ENCODE measurements at regions not wholly inside any gene's neighbourhood (a gene's known extent, or its start where the extent isn't known, plus 50 kb on each side); places are given as distances from the start of the nearest gene placed in this dataset.

DNA sequence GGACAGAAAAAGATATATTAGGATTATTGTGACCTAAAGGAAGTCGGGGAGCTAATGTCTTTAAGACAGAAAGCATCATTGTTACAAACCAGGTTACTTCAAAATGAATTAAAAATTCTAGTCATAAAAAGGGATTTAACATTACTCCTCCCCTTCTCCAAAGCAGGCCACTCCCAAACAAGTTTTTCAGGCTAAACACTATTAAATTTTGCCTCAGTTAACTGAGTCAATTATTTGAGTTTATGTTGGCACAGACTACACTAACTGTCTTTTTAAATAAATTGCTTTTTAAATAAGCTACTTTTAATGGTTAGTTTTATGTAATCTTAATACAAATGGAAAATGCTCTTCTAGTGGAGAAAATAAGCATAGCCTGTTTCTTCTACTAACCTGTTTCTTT lies 395.0 kb upstream of the DUSP10 start:
- Histone ChIP-seq H3K9me3 (peaks cover 0 to 6% (median 1%) of the 10 kb centered on the region in 4 donors), H3K4me1 (no peaks in the 10 kb centered on the region), H3K27me3 (no peaks in the 10 kb centered on the region), H3K27ac (no peak overlapping the region), H3K36me3 (no peaks in the 10 kb centered on the region), H3K4me3 (no peak overlapping the region)
- WGBS, 2 donors, result 85 to 95% methylated on average over 1 of the region's 1 CpG
- TF ChIP-seq EP300 (IDR thresholded peaks at IDR 0.05) (no peak), POLR2AphosphoS5 (IDR thresholded peaks at IDR 0.05) (no peak), POLR2A (IDR thresholded peaks at IDR 0.05) (no peak)
- TF ChIP-seq, protein P1, sequence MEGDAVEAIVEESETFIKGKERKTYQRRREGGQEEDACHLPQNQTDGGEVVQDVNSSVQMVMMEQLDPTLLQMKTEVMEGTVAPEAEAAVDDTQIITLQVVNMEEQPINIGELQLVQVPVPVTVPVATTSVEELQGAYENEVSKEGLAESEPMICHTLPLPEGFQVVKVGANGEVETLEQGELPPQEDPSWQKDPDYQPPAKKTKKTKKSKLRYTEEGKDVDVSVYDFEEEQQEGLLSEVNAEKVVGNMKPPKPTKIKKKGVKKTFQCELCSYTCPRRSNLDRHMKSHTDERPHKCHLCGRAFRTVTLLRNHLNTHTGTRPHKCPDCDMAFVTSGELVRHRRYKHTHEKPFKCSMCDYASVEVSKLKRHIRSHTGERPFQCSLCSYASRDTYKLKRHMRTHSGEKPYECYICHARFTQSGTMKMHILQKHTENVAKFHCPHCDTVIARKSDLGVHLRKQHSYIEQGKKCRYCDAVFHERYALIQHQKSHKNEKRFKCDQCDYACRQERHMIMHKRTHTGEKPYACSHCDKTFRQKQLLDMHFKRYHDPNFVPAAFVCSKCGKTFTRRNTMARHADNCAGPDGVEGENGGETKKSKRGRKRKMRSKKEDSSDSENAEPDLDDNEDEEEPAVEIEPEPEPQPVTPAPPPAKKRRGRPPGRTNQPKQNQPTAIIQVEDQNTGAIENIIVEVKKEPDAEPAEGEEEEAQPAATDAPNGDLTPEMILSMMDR (IDR thresholded peaks at IDR 0.05), result no peak
- no peak for ATAC-seq (ENCODE audit: low FRiP score in 2 of 2)
- no peak for DNase-seq

DNA sequence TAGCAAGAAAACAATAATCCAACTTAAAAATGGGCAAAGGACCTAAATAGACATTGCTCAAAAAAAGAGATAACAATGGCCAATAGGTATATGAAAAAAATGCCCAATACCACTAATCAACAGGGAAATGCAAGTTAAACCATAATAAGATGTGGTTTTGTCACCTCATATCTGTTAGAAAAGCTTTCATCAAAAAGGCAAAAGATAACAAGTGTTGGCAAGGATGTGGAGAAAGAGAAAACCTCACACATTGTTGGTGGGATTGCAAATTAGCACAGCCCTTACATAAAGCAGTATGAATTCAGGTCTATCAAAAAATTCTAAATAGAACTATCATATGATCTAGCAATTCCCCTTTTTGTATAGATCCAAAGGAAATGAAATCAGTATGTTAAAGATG lies 387.2 kb upstream of the DUSP10 start:
- no peak overlapping the region for H3K27ac ChIP-seq
- H3K36me3 ChIP-seq, result no peaks in the 10 kb centered on the region
- DNase-seq (no peak), ATAC-seq (ENCODE audit: low FRiP score in 2 of 2) (no peak)
- H3K4me3 ChIP-seq, result no peak overlapping the region
- H3K4me1 ChIP-seq, result no peaks in the 10 kb centered on the region
- peaks cover 0 to 4% (median 0%) of the 10 kb centered on the region in 4 donors for H3K9me3 ChIP-seq
- no peaks in the 10 kb centered on the region for H3K27me3 ChIP-seq
- TF ChIP-seq, protein P1 (IDR thresholded peaks at IDR 0.05), result no peak
- TF ChIP-seq POLR2A (IDR thresholded peaks at IDR 0.05) (no peak), EP300 (IDR thresholded peaks at IDR 0.05) (no peak), POLR2AphosphoS5 (IDR thresholded peaks at IDR 0.05) (no peak)

DNA sequence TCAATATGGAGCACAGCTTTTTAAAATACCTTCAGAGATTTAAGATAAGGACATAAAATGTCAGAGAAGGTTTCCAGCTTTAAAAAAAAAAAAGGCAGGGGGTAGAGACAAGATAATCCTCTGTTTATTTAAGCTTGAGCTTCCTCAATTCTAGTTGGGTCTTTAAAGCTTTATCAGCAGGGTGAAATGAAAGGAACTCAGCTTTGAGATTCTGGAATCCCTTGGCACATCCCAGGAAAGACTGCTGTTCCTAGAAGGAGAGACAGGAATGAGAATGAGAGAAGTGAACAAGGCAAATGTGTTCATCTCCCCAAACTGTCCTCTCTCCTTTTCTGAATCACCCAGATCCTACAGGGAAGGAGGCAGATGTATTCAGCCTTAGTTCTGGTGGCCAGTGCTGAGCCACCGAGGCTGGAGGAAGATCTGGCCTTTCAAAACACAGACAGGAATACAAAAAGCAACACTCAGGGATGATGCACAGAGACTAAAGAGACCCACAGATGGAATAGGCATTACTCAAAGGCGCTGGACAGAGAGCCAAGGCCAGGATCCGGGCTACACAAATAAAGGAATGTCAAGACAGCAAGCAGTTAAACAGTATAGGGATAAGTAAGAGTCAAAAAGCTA lies 385.8 kb upstream of the DUSP10 start:
- DNase-seq (no peak), ATAC-seq (ENCODE audit: low FRiP score in 2 of 2) (no peak)
- Histone ChIP-seq H3K4me1 (no peaks in the 10 kb centered on the region), H3K36me3 (no peaks in the 10 kb centered on the region), H3K4me3 (no peak overlapping the region), H3K27ac (no peak overlapping the region), H3K27me3 (no peaks in the 10 kb centered on the region), H3K9me3 (no peaks in the 10 kb centered on the region)
- TF ChIP-seq EP300 (IDR thresholded peaks at IDR 0.05), result no peak
- TF ChIP-seq POLR2AphosphoS5 (IDR thresholded peaks at IDR 0.05), result no peak
- TF ChIP-seq, protein P1 (IDR thresholded peaks at IDR 0.05), result no peak
- TF ChIP-seq POLR2A (IDR thresholded peaks at IDR 0.05), result no peak
- WGBS, 2 donors, result 67 to 72% methylated on average over 3 of the region's 3 CpGs

DNA sequence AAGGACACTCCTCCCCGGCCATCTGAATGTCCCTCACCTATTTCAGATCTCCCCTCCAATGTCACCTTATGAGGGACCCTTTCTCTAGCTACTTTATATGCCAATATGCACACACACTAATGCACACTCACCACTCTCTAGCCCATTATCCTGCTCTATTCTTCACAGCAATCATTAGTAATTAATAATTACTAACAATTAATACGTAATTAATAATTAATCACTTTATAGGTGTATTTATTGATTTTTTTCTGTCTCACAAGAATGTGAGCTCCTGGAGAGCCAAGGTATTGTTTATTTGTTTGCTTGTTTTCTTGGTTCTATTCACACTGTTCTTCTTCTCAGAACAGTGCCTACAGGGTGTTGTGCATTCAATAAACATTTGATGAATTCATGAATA lies 385.2 kb upstream of the DUSP10 start:
- Histone ChIP-seq H3K4me3 (no peak overlapping the region), H3K27ac (no peak overlapping the region), H3K27me3 (no peaks in the 10 kb centered on the region), H3K9me3 (no peaks in the 10 kb centered on the region), H3K4me1 (no peaks in the 10 kb centered on the region), H3K36me3 (no peaks in the 10 kb centered on the region)
- ATAC-seq (ENCODE audit: low FRiP score in 2 of 2), result no peak
- no peak for DNase-seq
- TF ChIP-seq POLR2A (IDR thresholded peaks at IDR 0.05) (no peak), EP300 (IDR thresholded peaks at IDR 0.05) (no peak), POLR2AphosphoS5 (IDR thresholded peaks at IDR 0.05) (no peak)
- TF ChIP-seq, protein P1 (IDR thresholded peaks at IDR 0.05), result no peak
- 66 to 77% methylated on average over 2 of the region's 2 CpGs for WGBS, 2 donors

DNA sequence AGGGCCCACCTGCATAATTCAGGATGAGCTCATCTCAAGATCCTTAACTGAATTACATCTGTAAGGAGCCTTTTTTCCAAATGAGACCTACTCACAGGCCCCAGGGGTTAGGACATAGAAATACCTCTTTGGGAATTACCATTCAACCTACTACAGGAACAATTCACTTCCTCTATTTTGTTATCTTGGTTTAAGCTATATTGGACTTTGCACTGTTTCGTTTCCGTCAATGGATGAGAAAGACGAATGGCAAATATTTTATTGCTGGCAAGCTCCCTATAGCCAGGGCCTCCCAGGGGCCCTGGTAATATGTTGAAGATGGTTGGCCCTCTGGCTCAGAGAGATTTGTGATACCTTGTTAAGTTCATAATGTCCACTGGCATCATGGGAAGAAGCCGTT lies 384.2 kb upstream of the DUSP10 start:
- ATAC-seq (ENCODE audit: low FRiP score in 2 of 2) (no peak), DNase-seq (no peak)
- TF ChIP-seq POLR2AphosphoS5 (IDR thresholded peaks at IDR 0.05) (no peak), EP300 (IDR thresholded peaks at IDR 0.05) (no peak), POLR2A (IDR thresholded peaks at IDR 0.05) (no peak)
- TF ChIP-seq, protein P1 (IDR thresholded peaks at IDR 0.05), result no peak
- WGBS, 2 donors, result 81 to 85% methylated on average over 4 of the region's 4 CpGs
- no peaks in the 10 kb centered on the region for H3K36me3 ChIP-seq
- no peaks in the 10 kb centered on the region for H3K27me3 ChIP-seq
- H3K4me1 ChIP-seq, result no peaks in the 10 kb centered on the region
- no peak overlapping the region for H3K4me3 ChIP-seq
- no peak overlapping the region for H3K27ac ChIP-seq
- H3K9me3 ChIP-seq, result no peaks in the 10 kb centered on the region
